NCI-H2227 (cell line): ENCODE measurements at regions not wholly inside any gene's neighbourhood (a gene's known extent, or its start where the extent isn't known, plus 50 kb on each side); places are given as distances from the start of the nearest gene placed in this dataset.

Source experiments
- DNase-seq: peaks from one replicate; lab custom pipeline; 2025; ENCODE audit not compliant: unreplicated experiment; lab: John Stamatoyannopoulos, UW

DNA sequence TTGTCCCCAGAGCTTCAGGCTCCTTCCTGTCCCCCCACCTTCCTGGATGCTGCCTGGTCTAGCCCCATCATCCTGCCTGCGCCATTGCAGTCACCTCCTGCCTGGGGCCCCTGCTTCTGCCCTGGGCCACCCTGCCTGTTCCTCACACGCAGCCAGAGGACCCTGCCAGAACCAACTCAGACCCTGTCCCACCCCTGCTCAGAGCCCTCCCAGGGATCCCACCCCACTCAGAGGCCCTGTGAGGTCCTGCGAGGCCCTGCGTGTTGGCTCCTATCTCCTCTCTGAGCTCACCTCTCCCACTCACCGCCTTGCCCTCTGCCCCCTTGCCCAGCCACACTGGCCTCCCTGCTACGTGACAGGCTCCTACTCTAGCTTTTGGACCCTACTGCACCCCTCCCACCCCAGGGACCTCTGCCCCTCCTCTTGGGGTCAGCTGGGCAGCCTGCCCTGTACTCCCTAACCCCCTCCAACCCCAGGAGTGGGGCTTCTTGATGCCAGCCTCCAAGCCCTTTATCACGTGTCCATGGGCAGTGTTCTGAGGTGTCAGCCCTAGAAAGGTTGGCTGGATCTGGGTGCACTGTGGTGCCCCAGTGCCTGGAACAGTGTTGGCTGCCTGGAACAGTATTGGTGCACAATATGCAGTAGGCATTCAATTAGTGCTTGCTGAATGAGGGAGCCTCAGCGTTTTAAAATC is 68.3 kb downstream of the CEBPB start:
- DNase-seq = no peak

DNA sequence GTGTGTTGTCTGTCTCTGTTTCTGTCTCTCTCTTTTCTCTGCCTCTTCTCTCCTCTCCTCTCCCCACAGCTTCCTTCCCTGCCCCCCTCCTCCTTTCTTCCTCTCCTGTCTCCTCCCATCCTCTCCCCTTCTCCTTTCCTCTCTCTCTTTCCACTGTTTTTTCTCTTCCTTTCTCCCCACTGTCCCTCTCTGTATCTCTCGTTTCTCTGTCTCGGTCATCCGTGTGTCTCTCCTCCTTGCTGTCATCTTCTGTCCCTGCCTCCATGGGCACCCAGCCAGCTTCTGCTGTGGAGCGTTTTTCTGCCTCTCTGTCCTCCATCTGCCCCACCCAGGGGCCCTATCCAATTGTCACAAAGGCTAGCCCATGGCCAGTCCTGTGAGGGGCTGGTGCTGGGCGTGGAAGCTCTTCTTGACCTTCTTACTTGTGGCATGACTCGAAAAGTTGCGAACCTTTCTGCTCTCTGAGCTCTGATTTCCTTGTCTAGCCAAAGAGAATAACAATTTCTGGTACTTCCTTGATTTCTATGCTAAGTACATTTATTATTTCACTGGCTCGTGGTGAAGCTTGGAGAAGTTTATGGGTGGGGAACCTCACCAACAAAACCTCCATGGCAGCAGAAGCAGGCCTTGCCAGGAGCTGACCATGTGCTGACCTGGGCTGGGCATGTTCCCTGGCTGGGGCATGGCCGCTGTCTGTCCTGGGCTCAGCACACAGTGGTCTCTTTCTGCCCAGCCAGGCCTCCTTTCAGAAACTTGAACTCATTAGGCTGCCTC is 69.3 kb downstream of the CEBPB start:
- no peak for DNase-seq

DNA sequence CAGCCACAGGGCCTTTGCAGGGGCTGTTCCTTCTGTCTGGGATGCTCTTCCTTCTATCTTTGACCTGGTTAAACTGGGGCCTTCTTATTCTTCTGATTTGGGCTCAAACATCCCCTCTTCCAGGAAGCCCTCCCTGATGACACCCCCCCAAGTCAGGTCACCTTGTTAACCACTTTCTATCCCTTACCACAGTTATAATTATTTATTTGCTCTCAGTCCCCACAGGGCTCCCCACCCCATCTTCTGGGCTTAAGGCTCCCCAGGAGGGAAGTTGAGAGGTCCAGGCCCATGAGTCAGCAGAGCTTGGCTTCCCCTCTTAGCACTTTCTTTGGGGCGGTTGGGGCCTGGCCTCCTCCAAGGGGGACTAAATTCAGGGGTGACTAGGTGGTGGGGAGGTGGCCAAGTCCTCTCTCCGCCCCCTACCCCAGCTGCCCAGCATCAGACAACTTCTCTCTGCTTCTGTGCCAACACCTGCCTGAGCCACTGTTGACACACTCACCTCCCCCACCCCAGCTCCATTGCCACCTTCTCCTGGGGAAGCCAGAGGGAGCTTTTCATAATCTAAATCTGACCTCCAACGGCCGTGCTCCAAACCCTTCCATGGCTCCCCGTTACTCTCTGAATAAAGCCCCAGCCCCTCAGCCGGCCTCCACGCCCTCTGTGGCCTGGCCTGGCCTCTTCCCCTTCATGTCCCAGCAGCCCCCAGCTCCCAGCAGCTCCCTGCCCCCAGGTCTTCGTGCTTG is 70.0 kb downstream of the CEBPB start:
- DNase-seq = no peak

DNA sequence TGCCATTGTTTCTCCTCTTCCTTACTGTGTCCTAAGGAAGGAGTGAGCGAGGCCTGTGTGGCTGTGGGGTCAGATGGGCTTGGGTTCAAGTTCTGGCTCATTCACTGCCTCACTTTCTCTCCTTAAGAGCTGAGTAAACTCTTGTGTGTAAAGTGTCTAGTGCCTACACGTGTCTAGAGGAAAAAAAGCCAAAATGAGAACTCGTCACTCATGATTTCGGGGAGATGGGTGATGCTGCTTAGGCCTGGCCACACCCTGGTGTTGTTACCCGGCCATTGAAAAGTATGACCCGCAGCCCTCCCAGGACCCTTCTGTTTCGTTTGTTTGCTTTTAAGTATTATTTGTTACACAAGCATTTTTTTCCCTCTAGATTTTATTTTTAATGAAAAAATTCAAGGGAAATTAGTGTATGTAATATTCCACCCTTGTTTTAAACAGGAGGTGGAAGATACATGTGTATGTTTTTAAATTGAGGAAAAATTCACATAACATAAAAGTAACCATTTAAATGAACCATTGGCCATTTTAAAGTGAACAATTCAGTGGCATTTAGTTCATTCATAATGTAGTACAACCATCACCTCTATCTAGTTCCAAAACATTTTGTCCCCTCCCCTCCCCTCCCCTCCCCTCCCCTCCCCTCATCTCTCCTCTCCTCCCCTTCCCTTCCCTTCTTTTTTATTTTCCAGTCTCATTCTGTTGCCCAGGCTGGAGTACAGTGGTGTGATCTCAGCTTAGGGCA is 71.0 kb downstream of the CEBPB start:
- no peak for DNase-seq

DNA sequence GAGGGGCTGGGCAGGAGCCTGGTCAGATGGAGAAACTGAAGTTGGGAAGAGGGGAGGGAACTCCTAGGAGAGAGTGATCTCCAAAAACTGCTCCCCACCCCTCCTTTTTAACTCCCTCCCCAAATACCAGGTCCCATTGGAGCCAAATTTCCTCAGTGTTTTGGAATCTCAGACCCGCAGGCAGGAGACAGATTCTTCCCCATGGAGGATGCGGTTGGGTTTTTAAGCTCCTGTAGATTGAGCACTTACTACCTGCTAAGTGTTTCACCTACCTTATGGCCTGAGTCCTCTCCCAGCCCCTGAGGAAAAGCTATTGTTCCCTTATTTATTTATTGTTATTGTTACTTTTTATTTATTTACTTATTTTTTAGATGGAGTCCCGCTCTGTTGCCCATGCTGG is 73.2 kb downstream of the CEBPB start:
- DNase-seq = no peak

DNA sequence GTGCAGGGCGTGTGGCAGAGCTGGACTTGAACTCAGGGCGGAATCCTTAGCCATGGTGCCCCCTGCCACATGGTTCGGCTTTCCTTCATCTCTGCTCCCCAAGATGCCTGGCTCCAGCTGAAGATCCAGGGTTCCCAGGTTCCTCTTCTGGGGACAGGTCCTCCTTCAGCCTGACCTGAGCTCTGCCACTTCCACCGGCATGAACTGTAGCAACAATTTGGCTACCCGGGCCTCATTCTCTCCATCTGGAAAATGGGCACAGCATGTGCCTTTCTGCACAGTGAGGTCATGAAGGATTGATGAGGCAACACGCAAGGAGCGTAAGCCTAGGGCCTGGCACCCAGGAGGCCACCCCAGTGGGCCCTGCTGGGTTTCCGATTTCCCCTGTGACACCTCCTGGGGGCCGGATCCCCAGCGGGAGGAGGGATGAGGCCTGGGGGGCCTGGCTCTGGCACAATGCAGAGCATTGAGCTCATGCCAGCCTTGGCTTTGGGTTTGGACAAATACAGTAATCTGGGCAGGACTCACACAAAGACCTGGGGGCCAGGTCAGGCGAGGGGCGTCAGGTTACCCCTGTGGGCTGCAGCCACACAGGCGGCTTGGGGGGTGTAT is 74.0 kb downstream of the CEBPB start:
- DNase-seq = no peak

DNA sequence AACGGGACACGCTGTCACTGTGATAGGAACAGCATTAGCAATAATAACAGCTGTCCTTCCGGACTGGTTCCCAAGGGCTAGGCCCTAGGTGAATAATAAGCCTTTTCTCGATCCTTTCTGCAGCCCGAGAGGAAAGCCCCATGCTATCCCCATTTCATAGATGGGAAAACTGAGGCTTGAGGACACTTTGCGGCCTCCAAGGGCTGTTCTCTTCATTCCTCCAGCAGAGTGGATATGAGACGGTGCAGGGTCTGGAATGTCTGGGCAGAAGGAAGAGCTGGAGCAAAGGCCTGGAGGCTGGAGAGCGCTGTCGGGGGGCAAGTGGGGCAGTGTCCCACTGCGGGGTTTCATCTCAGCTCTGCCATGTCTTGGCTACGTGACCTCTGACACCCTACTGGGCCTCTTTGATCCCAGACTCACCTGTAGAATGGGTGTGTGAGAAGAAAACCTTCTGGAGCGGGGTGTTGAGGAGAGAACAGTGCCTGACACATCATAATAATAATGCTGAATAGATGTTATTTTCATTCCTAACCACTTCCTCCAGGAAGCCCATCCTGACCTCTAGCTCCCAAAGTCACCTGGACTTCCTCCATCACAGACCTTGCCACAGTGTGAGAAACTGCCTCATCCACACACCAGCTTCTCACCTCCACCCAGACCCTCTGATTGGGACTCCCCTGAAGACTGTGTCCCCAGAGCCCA is 74.8 kb downstream of the CEBPB start:
- no peak for DNase-seq

DNA sequence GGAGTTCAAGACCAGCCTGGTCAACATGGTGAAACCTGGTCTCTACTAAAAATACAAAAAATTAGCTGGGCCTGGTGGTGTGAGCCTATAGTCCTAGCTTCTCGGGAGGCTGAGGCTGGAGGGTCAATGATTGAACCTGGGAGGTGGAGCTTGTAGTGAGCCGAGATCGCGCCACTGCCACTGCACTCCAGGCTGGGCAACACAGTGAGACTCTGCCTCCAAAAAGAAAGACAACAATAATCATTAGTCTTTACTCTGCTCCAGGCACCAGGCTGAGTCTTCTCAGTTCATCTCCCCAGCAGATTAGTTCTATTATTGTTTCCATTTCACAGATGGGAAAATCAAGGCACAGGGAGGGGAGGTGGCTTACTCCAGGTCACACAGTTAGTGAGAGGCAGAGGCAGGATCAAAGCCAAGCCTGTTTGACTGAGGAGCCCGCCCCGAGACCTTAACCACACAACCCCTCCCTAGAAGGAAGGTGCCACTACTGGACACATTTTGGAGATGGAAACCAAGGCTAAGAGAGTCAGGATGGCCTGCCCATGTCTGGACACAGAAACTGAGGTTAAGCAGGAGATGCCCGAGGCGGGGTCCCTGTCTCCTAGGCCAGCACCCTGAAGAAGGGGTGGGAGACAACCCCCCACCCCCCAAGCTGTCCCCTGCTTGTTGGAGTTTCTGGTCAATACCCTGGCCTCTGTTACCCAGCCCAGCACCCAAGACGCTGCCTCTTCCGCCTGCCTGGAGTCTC is 75.8 kb downstream of the CEBPB start:
- DNase-seq = no peak

DNA sequence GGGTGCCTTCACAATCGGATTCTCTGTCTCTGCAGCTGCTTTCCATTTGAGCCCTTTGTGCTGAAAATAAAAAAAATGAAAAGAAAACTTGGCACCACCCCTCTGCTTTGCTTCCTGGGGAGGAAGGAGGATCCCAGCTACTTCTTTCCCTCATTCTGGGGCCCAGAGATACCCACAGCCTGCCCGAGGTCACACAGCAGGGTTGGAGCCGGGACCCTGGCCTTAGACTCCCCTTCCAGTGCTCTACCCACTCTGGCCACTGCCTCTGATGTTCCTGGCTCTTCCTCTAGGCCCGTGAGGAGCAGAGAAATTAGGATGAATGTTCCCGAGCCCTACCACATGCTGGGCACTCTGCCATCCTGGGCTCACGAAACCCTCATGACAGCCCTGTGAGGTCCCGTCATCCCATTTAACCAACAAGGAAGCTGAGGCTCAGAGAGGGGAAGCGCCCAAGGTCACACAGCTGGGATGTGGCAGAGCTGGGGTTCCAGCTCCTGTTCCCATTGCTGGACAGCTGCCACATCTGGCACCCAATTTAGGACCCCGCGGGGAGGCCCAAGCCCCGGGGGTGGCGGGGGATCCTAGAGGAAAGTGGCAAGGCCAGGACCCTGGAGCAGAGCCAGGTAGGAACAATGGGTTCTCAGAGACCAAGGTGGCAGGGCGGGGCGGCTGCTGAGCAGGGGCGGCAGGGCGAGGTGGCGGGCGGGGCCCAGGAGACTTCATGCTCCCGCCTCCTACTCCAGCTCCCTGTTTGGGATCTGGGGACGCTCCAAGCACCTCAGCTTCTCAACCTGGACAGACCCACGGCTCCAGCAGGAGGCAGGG is 76.6 kb downstream of the CEBPB start:
- DNase-seq = no peak

DNA sequence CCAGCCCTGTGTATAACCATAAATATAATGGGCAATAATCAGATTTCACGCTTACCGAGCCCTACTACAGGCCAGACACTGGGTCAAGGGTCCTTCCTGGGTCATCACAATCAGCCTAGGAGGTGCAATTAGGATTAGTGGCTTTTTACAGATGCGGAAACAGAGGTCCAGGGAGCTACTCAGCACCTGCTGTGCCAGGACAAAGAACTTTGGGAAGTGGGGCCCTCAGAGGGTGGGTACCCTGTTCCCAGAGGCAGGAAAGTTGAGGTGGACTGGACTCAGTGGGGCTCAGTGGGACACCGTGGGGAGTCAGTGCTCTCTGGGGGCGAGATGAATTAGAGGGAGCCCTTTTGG is 77.2 kb downstream of the CEBPB start:
- DNase-seq = no peak

DNA sequence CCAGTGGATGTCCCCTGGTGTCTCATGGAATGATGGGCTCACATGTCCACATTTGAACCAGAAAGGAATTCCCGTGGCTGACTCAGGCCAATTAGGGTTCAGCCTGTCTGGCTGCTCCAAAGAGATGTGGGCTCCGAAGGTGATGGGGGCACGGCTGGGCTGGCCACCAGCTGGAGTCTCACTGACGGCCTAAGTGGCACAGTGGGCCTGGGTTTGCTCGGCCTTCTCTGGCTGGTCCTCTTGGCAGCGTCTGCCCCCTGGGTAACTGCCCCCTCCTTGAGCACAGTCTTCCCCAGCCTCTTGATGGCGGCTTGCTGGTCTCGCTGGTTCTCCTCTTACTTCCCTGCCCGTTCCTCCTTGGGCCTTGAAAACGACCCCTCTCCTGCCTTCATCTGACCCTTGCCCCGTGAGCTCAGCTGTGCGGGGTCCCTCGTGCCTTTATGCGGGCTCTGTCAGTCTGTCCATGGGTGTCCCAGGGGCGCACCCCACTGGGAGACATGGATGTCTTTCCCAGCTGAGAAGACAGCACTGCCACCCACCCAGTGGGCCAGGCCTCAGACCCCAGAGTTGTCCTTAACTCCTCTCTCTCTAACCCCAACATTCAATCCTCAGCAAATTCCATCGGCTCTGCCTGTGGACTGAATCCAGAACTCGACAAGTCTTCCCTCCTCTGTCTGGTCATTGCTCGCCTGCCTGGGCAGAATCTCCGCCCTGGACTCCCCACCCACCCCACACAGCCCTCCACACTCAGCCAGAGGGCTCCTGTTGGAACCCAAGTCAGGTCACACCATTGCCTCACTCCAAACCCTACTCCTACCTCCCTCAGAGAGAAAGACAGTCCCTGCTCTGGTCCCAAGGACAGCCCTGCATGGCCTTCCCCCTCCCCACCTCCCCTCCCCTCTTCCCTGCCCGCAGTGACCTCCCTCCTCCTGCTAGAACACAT is 78.7 kb downstream of the CEBPB start:
- no peak for DNase-seq

DNA sequence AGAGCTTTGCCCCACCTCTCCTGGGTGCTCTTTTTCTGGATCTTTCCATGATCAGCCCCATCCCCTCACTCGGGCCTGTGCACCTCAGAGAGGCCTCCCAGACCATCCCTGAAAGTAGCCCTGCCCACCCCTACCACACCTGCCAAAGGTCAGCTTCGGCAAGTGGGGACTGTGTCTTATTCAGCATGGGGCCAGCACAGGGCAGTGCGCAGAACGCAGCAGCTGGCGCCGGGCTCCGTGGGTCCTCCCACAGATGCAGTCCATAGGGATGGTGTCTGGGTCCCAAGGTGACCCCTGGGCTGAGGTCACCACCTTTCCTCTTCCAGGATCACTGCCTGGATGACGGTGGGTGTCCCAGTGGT is 79.4 kb downstream of the CEBPB start:
- no peak for DNase-seq

DNA sequence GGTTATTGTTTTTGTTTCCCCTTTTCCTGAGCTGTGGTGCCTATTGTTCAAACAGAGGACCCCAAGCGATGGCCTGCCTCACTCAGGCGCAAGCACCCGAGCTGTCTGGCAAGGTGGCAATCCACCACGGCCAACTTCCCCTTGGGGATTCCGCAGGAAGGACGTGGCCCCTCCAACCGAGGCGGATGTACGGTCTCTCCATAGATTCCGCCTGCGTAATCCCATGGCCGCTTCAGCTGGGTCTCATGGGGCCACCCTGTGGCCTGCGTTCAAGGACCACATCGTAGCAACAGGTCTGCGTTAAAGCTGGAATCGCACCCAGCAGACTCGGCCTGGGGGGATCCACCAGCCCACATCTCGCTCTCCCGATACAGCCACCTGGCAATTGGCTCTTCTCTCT is 79.9 kb downstream of the CEBPB start:
- DNase-seq = no peak

DNA sequence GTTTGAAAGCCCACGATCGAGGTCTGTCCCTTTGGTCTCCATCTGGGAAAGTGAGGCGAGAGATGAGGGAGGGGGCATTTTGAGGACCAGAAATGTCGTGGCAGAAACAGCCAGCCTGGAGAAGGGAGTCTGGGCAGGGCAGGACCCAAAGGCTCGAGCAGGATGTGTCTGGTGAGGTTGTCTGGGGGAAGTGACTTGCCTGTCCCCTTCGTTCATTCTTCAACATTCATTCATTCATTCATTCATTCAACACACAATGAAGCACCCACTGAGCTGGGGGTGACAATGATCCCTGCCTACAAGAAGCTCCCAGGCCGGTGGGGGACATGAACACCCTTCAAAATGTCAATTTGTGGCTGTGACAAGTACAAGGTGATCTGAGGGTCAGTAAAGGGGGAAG is 80.5 kb downstream of the CEBPB start:
- no peak for DNase-seq

DNA sequence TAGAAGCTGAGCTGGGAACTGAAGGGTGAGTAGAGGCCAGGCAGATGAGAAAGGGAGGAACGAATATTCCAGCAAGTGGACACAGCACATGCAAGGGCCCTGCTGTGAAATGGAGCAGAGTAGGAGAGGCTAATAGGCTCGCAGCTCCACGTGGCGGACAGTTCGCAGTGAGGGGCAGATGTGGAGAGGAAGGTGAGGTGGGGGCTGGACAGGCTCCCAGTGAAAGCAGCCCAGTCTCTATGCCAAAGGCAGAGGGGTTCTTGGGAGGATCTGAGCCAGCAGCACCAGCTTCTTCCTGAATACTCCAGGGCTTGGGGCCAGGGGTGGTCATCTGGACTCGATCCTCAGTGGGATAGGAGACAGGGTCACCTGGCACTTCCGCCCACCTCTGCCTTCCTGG is 81.0 kb downstream of the CEBPB start:
- no peak for DNase-seq

DNA sequence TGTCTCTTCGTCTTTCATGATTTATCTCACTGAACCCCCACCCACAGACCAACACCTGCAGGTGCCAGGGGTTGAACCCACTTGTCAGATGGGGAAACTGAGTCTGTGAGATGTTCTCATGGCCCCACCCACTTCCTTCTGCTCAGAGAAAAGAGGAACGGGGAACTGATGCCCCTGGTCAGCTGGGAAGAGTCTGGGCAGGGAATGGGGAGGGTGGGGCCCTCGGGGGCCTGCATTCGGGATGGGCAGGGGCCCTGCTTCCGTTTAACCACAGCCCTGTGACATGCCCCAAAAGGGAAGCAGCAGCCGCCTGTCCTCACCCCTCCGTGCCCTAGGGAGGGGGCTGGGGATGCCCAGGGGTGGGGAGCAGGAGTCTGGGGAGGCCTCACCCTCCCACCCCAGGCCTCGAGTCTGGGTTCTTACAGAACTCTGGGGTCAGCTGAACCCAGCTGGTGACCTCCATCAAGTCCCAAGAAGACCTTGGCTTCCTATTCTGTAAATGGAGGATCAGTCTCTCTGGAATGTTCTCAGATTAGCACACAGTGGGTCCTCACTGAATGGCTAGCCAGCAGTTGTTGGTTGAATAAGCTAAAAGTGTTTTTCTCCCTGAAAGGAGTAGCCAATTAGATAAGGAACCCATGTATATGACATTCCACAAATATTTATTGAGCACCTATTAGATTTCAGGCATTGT is 81.5 kb downstream of the CEBPB start:
- DNase-seq = no peak

DNA sequence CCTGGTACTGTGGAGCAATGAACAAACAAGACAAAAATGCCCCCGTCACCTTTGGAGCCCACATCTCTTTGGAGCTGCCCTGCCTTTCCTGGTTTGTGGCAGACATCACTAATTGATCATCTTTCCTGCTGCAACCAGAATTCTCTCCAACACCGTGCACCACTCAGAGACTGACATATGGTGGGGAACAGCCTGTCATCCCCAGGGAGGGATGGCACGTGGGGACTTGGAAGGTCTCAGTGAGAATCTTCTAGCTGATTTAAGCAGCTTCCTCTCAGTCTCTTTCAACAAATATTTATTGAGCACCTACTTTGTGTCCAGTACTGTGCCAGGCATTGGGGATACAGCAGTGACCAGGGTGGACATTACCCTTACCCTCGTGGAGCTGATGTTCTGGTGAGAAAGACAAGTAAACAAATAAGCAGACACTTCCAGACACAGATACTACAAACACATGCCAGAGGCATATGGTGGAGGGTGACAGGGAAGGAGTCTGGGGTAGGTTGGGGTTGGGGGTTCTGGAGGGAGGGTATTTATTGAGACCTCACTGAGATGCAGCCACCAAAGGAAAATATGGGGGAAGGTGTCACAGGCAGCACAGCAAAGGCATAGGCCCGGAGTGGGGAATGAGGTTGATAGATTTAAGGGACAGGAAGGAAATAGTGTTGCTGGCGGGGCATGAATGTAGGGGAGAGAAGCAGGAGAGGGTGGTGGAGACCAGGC is 82.3 kb downstream of the CEBPB start:
- DNase-seq = no peak
